ENCODE measurements at regions not wholly inside any gene's neighbourhood (a gene's known extent, or its start where the extent isn't known, plus 50 kb on each side); places are given as distances from the start of the nearest gene placed in this dataset.

- intact Hi-C loops (cut with micrococcal nuclease) = loop anchor here (5.0 to 10.0 kb wide), 5 partner anchors 144 to 571 kb away; partner anchors contain the start of gene GXYLT2
- no peak for DNase-seq
- Histone ChIP-seq H3K9me1 (ENCODE audit: insufficient read depth, low read length) (no peaks in the 10 kb centered on the region; the same call in 1 of the 2 replicates), H3K9ac (ENCODE audit: low read depth, low read length) (no peak overlapping the region), H3K36me3 (ENCODE audit: control insufficient read depth, insufficient read depth, low read length) (no peaks in the 10 kb centered on the region), H2AK9ac (replicated peaks; ENCODE audit: low read depth, low read length, poor library complexity) (no peak overlapping the region), H3K4me1 (ENCODE audit: control insufficient read depth, insufficient read depth, low read length) (peaks cover 2% of the 10 kb centered on the region; the same call in 1 of the 2 replicates), H3K4me2 (ENCODE audit: low read depth, low read length) (no peak overlapping the region), H3K56ac (ENCODE audit: extremely low read depth, insufficient read depth, low read length) (no peak overlapping the region), H3K18ac (ENCODE audit: low read depth, low read length) (no peak overlapping the region), H2BK120ac (ENCODE audit: low read depth, low read length) (no peak overlapping the region), H3K4me3 (ENCODE audit: insufficient read depth, low read depth, low read length) (no peak overlapping the region), H4K5ac (ENCODE audit: low read depth, low read length) (no peak overlapping the region), H4K8ac (ENCODE audit: low read depth in 2 of 2, low read length in 2 of 2) (no peak overlapping the region), H3K23ac (ENCODE audit: low read depth, low read length) (no peak overlapping the region), H4K91ac (ENCODE audit: insufficient read depth, low read depth, low read length) (no peak overlapping the region), H2BK5ac (ENCODE audit: low read depth, low read length, poor library complexity, severe bottlenecking) (no peak overlapping the region), H3K79me1 (ENCODE audit: low read depth in 1 of 2, low read length in 2 of 2) (peaks cover 13 to 24% of the 10 kb centered on the region in 2 experiments; a peak in 3 of 4 replicates), H3K4ac (ENCODE audit: low read depth, low read length) (no peak overlapping the region), H3K27ac (ENCODE audit: insufficient read depth, low read length) (no peak overlapping the region), H3K9me3 (ENCODE audit: control insufficient read depth, insufficient read depth, low read length) (no peaks in the 10 kb centered on the region; the same call in 1 of the 2 replicates), H3K27me3 (ENCODE audit: control insufficient read depth, insufficient read depth, low read length) (peaks cover 24% of the 10 kb centered on the region), H2BK15ac (ENCODE audit: low read depth, low read length) (no peak overlapping the region), H3K14ac (replicated peaks; ENCODE audit: low read depth, low read length) (no peak overlapping the region), H2BK20ac (ENCODE audit: low read depth, low read length) (no peak overlapping the region), H2AFZ (replicated peaks; ENCODE audit: low read length, poor library complexity) (no peak overlapping the region), H2AK5ac (ENCODE audit: low read depth, low read length) (no peak overlapping the region), H4K20me1 (ENCODE audit: insufficient read depth, low read length) (peaks cover 30% of the 10 kb centered on the region)
- POLR2A ChIA-PET (ENCODE audit: unreplicated experiment) = no interaction called here
- dilution Hi-C loops (cut with HindIII; ENCODE audit: low sequenced_read_pairs, unreplicated experiment) = no loop called here
- CTCF ChIA-PET = no interaction called here
- no TSS peak for BruUV-seq (replicated peaks)
- no peak for ATAC-seq (ENCODE audit: low read depth)
- WGBS, 2 experiments (ENCODE audit: extremely low coverage in 2 of 2, insufficient read length in 1 of 2) = 100% methylated on average over 4 of the region's 8 CpGs; no CpG with 5 or more reads in 1 of the 2 experiments
- TF ChIP-seq NFE2L2 (IDR thresholded peaks at IDR 0.05; ENCODE audit: low read depth, low read length) (no peak), MAFK (IDR thresholded peaks at IDR 0.05; ENCODE audit: low read depth, low read length) (no peak), CHD1 (IDR thresholded peaks at IDR 0.05; ENCODE audit: low read depth, low read length) (no peak), SMC3 (IDR thresholded peaks at IDR 0.05; ENCODE audit: low read depth, low read length) (no peak), MAZ (IDR thresholded peaks at IDR 0.05; ENCODE audit: borderline replicate concordance, low read depth, low read length) (no peak), POLR2A (IDR thresholded peaks at IDR 0.05; ENCODE audit: low read depth, low read length) (no peak), CEBPB (IDR thresholded peaks at IDR 0.05; ENCODE audit: low read depth, low read length) (no peak)
- TF ChIP-seq, protein P1, sequence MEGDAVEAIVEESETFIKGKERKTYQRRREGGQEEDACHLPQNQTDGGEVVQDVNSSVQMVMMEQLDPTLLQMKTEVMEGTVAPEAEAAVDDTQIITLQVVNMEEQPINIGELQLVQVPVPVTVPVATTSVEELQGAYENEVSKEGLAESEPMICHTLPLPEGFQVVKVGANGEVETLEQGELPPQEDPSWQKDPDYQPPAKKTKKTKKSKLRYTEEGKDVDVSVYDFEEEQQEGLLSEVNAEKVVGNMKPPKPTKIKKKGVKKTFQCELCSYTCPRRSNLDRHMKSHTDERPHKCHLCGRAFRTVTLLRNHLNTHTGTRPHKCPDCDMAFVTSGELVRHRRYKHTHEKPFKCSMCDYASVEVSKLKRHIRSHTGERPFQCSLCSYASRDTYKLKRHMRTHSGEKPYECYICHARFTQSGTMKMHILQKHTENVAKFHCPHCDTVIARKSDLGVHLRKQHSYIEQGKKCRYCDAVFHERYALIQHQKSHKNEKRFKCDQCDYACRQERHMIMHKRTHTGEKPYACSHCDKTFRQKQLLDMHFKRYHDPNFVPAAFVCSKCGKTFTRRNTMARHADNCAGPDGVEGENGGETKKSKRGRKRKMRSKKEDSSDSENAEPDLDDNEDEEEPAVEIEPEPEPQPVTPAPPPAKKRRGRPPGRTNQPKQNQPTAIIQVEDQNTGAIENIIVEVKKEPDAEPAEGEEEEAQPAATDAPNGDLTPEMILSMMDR (conservative IDR thresholded peaks at IDR 0.05; ENCODE audit: low read depth, low read length) = no peak
- in situ Hi-C loops (cut with MboI; ENCODE audit: low sequenced_read_pairs) = loop anchor here (25.0 kb wide), 1 partner anchor 639 kb away; no protein-coding TSS in a partner anchor
Observed at GRCh38 chr3:72448375-72448823, 399.8 kb downstream of the SHQ1 start.

Data from IMR-90 (cell line).